Kidney capillary endothelial cell (primary cell): ENCODE measurements at regions not wholly inside any gene's neighbourhood (a gene's known extent, or its start where the extent isn't known, plus 50 kb on each side); places are given as distances from the start of the nearest gene placed in this dataset.
A peak's percentile ranks its signal among the peaks of the same experiment; 100 is the strongest.

Experiments
- DNase-seq: peaks from one replicate; pipeline ENCODE4 v3.0.0-alpha.2; 2018; ENCODE audit warnings: low spot score

DNA sequence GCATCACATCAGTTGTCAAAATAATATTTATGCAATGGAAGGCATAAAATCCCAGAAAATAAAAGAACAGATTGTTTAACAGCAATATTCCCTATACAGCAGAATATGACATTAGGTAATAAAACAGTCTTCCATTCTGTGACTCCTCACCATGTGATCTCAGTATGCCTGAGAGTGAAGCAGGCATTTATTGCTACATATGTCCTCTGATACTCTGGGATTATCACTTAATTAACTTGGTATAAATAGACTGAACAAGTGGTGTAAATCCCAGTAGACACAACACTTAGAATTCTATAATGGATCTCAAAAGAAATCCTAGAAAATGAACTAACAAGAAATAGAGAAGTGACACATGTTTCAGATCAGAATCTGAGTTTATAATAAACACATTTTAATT is 841.3 kb downstream of the PDHA2 start:
- no peak for DNase-seq

DNA sequence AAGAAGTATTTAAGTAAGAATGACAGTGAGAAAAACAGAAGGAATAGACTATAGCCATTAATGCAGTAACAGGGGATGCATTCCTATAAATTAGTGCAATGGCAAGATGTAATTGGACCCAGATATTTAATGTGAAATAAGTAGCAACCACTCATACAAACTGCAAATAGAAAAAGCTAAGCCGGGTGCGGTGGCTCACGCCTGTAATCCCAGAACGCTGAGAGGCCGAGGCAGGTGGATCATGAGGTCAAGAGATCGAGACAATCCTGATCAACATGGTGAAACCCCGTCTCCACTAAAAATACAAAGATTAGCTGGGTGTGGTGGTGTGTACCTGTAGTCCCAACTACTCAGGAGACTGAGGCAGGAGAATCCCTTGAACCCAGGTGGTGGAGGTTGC is 845.8 kb downstream of the PDHA2 start:
- DNase-seq = no peak

DNA sequence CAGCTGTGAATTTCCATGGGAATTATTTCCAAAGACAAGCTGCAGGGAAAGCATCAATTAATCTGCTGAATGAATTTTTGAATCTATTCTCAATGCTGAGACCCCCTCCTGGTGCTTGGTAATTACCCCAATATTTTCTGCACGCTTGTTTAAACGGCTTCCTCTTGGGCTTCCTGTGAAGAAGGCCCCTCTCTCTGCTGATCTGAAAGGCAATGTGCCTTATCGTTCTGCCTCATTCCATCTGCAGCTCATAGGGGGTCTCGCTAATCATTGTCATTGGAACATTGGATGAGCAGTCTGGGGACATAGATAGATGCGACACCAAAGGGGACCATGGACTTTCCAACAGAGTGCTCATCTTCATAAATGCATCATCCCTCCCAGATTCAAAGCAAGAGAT is 851.6 kb downstream of the PDHA2 start:
- no peak for DNase-seq

DNA sequence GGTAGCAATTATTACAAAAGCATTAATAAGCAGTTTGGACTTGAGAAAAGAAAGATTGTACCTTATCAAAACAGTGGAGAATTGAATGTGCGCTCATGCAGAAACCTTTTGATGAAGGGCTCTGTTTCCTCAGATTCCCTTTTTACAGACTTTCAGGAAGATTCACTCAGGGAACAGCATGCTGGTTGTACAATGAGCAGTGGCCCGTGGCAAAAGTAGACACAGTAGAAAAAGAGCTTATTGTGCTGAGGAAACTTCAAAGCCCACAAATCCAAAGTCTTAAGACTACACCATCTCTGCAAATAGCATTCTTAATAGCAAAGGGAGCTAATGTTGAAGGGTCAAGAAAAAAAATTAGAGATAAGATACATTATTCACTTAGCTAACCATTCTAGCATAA is 858.9 kb downstream of the PDHA2 start:
- DNase-seq = no peak

DNA sequence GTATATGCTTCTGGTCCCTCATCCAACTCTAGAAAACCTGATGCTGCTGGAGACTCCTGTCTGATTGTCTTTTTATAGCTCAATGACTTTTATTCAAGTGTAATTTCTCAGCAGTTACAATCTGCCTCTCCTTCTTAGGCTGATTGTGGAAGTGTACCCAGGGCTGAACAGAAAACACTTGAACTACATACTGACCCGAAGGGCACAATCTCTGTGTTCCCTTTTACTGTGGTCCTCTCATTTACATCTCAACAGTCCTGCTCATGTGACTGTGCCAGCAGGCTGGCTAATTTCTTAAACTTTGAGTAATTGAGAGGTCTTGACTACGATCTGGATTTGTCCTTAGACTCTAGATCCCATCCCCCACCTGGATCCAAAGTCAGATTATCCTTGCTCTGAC is 863.4 kb downstream of the PDHA2 start:
- no peak for DNase-seq

DNA sequence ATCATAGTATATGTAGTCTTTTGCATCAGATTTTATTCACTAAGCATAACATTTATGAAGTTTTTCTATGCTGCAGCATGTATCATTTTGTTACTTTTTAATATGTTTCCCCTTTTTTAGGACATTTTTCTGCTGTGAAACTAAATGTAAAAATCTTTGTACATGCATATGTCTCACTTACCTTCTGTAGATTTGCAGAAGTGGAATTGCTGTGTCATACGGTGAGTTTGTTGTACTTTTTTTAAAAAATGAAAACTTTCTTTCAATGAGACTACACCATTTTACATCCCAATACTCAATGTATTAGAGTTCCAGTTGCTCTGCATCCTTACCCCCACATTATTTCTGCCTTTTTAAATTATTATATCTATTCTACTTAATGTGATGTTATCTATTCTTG is 868.9 kb downstream of the PDHA2 start:
- no peak for DNase-seq

DNA sequence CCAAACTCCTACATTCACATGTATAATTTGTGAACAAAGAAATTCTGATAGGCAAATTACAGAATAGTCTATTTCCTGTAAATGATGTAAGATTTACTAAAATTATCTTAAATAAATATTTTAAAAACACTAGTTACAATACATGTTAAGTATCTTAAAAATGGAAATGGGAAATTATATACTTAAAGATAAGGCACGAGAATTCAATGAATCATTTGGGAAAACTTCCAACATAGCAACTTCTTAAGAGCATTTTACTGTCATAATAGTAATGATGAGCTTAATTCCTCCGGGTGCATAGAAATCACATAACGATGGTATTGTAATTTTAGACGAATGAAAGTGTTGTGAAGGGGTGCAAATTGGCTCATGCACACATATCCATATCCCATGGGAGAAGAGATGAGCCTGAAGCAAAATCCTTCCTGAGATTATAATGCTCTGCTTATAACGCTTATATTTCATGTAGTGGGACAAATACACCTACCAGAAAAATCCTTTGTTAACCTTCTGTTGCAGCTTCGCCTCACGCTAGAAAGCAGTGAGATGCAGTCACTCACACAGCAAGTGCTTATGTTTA is 873.5 kb downstream of the PDHA2 start:
- DNase-seq = no peak

DNA sequence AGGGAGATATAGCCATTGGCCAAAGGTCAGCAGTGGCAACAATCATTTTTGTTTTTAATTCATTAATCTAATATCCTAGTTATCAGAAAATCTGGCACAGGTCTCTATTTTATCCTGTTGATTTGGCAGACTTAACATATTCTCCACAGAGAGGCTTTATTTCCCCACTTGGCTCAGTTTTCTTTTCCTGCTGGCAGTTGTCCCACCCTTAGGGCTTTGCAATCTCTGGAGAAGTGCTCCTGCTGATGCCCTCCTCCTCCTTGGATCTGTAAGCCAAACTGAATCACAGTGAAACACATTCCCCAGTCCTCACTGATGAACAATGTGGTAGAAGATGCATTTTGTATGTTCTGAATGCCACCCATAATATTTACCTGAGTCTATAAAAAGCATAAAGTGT is 889.7 kb downstream of the PDHA2 start:
- no peak for DNase-seq

DNA sequence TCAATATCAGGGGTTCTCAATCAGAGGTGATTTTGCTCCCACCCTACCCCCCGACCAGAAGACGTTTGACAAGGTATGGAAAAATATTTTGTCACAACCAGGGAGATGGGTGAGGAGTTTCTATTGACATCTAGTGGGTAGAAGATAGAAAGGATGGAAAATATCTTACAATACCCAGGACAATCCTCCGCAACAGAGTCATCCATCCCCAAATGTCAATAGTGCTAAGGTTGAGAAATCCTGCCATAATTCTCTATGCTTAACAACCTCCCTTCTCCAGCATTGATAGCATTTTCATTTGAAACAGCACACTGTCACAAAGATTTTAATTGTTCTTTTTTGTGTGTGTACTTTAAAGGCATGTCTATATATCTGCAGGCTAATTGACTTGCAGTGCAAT is 890.5 kb downstream of the PDHA2 start:
- DNase-seq = no peak

DNA sequence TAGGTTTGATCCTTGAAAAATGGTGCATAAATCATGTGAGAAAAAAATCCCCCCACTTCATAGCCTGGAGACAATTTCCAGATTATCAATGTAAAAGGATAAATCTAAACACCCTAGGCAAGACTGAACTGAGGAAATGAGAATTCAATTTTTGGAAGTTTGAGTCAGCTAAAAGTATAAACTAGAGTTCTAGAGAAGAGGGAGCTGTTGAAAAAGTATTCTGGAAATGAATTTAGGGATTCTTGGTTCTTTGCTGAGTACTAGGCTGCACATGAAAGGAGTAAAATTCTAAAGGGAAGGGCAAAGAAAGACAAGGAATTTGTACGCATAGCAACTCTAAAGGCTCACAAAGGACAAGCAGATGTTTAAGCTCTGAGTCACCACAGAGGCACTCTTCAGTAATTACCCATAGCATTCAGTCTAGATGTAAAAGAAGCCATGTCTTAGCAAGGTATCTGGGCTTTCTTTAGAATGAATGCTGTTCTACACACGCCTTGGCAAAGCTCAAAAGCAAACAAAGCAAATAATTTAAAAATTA is 896.5 kb downstream of the PDHA2 start:
- DNase-seq = peak; percentile 60

DNA sequence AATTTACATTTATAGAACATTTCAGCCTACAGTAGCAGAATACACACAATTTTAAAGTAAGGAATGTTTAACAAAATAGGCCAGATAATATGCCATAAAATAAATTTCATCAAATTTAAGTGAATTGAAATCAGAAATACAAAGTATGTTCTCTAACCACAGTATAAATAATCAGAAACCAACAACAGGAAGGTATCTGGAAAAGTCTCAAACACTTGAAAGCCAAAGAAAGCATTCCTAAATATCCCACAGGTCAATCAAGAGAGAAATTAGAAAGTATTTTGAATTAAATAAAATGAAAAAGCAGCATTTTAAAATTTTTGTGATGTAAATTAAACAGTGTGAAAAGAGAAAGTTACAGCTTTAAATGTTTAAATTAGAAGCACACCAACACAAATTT is 899.2 kb downstream of the PDHA2 start:
- no peak for DNase-seq

DNA sequence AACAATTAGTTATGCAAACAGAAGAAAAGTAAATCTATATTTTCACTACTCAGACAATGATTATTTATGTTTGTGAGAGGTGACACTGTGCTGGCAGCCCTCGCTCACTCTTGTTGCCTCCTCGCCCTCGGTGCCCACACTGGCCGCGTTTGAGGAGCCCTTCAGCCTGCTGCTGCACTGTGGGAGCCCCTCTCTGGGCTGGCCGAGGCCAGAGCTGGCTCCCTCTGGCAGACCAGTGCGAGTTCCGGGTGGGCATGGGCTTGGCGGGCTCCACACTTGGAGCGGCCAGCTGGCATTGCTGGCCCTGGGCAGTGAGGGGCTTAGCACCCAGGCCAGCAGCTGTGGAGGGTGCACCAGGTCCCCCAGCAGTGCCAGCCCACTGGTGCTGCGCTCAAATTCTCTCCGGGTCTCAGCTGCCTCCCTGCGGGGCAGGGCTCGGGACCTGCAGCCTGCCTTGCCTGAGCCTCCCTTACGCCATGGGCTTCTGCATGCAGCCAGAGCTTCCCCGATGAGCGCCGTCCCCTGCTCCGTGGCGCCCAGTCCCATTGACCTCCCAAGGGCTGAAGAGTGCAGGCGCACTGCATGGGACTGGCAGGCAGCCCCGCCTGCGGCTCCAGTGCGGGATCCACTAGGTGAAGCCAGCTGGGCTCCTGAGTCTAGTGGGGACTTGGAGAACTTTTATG is 902.6 kb downstream of the PDHA2 start:
- DNase-seq = no peak

DNA sequence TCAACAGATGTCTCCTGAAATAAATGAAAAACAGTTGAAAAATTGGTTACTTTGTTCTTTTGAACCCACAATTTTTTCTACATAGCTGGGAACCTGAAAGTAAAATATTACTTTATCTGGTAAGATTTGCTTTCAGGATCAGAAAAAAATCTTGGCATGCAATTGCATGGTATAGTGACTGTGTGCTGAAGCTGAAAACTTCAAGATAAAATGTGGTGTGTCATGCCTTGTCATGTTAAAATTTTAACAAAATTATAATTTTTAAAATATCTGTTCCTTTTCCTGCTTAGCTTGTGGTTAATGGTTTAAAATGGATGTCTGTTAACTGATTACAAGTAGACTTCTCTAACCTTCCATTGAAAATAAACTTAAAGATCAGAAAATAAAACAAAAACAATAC is 904.8 kb downstream of the PDHA2 start:
- DNase-seq = no peak

DNA sequence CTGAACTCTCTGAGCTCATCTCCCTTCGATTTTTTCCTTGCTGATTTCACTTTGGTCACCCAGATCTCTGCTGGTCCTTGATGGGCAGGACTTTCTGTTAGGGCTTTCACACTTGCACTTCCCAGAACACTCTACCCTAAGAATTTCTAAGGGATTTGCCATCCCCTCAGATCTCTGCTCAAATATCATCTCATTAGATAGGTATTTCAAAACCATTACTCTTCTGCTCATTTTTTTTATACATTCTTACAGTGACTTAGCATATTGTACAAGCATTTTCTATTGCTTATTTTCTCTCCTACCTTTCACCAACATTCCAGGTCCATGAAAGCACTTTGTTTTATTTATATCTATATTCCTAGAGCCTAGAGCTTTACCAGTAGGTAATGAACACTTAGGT is 913.3 kb downstream of the PDHA2 start:
- DNase-seq = no peak

DNA sequence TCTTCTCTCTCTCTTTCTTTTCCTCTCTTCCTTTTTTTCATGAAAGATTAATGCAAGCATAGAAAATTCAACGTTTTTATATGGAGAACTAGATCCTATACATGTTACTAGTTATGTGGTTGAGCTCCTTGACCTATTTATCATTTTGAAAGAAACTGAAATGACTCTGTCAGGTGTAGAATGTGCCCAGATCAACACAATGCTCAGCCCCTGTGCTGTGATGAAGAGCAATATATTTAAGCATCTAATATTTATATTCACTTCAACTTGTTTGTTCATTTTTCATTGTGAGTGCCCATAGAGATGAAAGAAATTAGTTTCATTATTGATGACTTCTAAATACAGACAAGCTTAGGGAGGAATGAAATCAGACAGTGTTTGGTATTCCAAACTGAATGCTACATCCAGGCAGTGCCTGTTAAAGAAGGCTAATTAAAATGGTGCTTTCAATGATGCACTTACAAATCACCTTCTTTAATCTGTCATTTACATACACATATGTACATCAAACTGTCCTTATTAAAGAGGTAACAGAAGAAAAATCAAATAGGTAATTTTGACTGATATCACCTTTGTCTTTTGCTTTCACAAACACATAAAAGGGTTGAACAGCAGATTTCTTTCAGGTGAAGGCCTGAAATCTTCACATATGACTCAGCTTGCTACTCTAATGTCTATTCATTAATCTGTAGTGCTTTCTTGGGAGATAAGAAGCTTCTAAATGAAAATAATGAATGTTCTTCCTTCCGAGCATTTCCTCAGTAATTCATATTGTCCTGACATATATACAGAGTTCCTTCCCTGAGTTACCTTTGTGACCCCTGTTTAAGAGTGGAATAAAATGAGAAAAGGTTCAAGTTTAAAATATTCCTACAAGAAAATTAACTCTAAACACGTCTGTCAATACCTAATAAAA is 915.9 kb downstream of the PDHA2 start:
- DNase-seq = no peak

DNA sequence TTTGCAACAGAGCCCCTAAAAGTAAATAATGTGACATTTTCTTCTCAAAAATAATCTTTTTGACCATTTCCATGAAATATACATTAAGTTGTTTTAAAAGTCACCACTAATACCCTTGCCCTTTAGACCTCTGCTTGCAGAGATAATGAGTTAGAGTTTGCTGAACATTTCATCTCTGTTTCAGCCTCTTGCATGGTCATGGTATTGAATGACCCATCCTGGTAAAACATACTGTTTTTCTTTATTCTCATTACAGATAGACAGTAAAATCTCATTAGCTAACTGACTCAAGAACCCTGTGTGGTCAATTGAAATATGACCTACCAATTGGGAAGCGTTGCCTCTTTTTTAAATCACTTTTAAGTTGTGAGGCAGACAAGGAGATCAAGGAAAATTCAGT is 916.7 kb downstream of the PDHA2 start:
- no peak for DNase-seq

DNA sequence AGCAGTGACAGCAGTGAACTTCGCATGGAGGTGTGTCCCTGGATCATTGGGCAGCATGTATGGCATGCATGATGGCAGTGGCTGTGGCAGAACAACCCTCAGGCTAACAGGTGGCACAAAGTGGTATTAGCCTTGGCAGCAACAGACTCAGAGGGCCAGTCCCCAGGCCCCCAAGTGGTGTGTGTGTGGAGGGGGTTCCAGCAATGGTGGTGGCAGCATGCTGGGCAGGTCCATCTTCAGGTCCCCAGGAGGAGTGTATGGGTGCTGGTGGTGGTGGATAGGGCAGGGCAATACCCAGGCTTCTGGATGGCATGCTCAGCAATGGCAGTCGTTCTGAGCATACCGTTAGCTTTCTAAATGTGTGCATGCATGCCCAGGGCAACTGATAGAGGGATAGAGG is 923.7 kb downstream of the PDHA2 start:
- no peak for DNase-seq

DNA sequence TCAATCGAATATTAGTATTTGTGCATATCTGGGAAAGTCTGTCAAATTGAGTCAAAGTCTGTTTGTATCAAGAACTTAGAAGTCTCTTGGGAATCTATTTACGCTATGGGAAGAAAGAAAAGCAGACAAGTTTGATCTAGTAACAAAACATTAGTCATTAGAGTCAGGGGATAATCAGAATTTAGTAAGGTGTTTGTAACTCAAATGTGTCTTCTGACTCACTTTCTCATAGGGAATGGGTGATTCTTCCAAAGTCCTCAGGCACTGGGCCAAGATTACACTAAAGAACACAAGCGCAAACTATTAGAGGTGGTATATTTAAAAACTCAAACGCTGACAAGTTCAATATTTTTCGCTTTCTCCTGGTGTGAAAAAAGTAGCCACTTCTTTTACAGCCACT is 926.5 kb downstream of the PDHA2 start:
- DNase-seq = no peak

DNA sequence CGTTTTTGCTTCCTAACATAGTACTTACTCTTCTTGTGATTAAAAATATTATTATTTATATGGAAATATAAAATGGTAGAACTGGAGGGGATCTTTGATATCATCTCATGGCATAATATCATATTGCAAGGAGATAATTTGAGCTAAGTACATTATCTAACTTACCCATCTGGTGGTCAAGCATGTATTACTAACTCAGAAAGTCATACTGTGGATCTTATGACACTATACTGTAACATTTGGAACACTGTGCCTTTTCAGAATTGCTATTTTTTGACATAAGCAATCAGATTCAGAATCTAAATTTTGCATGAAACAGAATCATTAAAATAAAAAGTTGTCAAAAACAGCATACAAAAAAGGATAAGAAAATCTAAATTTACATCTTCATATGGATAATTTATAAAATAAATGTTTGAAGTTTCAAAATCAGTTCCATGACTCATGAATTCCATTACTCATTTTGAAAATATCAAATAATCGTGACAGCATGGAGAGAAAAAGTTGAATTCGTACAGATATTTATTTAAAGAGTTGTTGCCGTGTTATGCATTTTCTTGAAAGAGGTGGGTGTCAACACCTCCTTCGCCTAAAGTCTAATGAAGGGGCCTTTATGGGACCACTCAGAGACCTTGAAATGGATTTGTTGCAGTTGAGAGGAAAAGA is 928.1 kb downstream of the PDHA2 start:
- DNase-seq = no peak

DNA sequence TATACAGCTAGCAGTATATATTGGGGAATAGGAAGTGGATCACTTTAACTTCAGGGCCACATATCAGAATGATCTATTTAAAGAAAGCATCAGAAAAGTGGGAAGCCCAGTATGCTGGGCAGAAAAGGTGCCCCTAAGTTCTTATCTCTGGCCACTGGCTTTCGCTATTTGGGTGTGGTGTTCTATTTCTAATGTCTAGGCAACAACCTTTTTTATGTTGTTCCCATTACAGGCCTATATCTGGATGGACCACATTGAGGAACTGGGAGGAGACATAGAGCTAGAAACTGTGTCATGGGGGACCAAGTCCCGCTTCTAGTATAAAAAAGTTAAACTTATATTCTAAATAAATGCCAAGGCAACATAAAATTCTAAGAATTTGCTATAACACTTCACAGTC is 935.6 kb downstream of the PDHA2 start:
- no peak for DNase-seq

DNA sequence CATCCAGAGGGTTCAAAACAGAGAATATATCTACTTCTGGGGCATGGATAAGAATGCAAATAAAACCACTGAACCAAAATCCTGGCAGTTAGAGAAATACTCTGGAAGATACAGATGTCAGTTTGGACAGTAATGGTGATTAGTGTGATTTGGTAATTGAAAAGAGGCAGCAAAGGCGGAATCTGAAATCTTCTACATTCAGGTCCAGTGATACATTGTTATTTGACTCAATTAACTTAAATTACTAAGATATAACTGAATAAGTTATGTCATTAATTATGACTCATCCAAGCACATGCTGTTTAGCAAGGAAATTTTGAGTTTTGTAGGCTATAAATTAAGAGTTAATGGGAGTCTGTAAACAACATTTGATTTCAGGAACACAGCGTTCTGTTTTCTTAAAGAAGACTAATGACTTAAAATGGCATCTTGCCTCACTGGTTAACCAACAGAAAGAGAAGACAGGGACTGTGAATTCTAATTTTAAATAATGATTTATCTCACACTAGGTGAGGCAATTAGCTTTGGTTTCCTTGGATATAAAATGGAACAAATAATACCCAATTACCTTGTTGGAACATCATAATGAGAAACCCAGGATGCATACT is 937.1 kb downstream of the PDHA2 start:
- DNase-seq = no peak

DNA sequence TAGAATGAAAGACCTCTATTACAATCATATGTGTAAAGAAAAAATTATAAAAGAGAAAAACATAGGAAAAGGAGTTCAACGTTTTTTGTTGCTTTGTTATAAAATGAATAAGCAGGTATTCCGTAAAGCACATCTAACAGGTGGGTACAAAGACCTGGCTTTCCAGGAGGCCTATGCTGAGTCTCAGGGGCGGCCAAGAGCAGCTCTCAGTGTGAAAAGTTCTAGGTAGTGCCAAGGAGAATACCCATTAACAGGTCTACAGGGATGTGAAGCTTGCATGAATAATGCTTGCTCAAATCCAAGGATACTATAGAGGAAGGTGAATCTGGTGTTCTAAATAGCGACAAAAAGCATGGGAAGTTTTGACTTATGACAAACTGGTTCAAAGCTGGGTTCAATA is 944.4 kb downstream of the PDHA2 start:
- no peak for DNase-seq
